GM19455 (cell line): ENCODE measurements at regions not wholly inside any gene's neighbourhood (a gene's known extent, or its start where the extent isn't known, plus 50 kb on each side); places are given as distances from the start of the nearest gene placed in this dataset.
"Not testable (repeated sequence)": the region's sequence is repeated elsewhere in the genome, so short reads cannot be mapped to it uniquely, and the experiment has no call there.

Source experiments
- ATAC-seq: cut with Tn5 transposase; IDR thresholded peaks from one replicate; pipeline ENCODE4 v1.9.1; 2021; ENCODE audit not compliant: unreplicated experiment

DNA sequence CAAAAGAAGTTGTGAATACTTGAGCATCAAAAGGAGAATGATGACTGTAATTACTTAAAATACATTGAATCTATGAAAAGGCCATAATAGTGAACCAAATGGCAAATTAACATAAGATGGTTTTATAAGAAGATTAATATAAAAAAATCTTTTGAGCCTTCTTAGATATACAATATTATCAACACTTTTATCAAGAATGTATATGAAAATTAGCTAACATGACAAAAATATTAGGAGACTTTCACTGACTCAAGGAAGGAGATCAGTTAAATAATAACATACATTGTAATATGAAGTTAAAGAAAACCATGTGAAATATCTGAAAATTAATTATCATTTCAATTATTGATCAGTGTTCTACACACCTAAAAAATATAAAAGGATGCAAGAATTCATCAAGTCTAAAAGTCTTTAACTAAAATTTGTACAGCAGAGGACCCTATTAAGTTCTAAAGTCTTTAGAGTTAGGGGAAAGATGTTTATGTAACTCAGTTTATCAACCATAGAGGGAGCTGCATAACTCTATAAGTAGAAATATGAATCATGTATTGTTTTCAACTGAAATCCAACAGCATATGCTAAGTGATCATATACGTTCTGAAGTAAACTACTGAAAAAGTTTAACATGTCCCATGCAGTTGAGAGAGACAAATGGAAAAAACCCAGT lies 756.1 kb upstream of the MIR17HG start:
- ATAC-seq = no peak

- no peak for ATAC-seq
Observed at GRCh38 chr13:90591927-90592268, 755.6 kb upstream of the MIR17HG start.

GRCh38 chr13:90592943-90593342 lies 754.5 kb upstream of the MIR17HG start:
- ATAC-seq = no peak

DNA sequence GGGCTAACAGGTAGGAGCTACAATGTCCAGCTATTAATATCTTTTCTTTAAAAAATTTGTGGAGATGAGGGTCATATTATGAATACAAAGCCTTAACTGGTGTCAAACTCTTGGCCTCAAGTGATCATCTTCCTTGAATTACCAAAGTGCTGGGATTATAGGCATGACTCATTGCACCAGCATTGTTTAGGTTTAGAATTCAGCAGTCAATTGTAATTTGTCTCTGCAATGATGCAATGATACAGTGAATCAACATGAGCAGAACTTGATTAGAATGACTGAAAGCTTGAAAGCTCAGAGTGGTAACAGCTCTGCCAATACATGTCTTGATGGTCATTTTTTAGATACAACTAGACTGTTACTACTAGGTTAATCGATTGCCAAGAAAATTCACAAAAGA lies 752.8 kb upstream of the MIR17HG start:
- no peak for ATAC-seq

DNA sequence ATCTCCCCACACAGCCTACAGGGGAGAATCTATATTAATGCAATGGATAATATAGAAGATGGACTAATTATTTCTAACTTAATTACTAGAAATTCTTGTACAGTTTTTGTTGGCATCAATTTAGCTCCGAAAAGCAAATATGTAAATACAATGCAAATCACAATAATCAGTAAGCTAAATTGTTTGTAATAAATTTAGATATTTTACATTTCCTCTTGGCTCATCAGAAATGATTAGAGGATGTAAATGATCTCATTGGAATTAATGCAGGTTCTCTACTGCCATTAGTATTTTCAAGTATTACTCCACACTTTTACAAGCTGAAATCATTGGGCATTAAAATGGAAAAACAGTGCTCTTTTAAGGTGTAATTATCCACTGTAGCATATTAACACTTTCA lies 741.8 kb upstream of the MIR17HG start:
- no peak for ATAC-seq

- not testable (repeated sequence) for ATAC-seq
Observed at GRCh38 chr13:90606921-90607320, 740.6 kb upstream of the MIR17HG start.

GRCh38 chr13:90612391-90612790 lies 735.1 kb upstream of the MIR17HG start:
- ATAC-seq = no peak

DNA sequence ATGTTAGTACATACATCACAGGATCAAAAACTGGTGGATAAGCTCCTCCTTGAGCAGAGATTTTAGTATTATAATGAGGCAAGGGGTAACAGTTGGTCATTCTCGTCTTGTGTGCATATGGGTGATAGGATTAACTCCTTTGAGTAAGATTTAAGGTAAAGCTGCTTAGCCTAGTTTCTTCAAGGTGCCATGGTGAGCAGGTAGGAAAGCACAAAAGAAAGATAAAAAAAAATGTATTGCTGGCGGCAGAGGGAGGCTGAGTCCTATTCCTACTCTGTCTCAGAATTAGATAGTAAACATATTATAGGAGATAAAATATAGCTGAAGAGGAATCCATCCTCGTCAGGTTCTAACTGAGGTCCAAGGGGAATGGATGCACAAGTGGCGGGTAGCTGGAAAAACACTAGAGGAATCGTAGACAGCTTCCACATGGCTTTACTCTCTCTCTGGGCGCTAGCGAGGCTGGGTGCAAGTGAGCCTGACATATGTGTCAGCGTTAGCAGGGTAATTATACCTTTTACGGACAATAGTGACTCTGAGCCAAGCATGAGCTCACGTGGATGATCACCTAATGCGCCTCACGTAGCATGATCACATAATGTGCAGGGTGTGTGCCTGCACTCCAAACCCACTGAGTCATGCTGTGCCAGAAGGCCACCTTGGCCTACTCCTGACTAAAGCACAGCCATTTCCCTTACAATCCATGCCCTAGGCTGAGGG lies 734.3 kb upstream of the MIR17HG start:
- no peak for ATAC-seq

GRCh38 chr13:90615236-90615635 lies 732.3 kb upstream of the MIR17HG start:
- no peak for ATAC-seq

DNA sequence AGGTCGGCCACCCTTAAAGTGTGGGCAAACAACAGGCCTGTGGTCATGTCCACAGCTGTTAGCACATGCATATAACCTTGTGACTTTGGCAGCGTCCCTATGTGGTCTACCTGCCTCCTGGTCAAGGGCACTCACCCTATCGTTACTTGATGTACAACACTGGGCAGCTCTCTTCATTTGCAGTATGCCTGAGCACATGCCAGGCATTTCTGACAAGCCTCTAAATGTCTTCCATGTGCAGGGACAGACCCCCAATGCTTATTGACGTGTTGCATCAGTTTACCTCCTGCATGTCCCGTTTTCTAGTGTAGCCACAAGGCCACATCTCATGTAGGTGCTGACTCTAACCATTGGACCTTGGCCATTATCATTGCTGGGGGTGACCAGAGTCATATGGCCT lies 731.7 kb upstream of the MIR17HG start:
- no peak for ATAC-seq

GRCh38 chr13:90618133-90618532 lies 729.4 kb upstream of the MIR17HG start:
- no peak for ATAC-seq

- no peak for ATAC-seq
Observed at GRCh38 chr13:90622541-90622940, 724.9 kb upstream of the MIR17HG start.

- ATAC-seq = no peak
Observed at GRCh38 chr13:90623318-90624011, 724.0 kb upstream of the MIR17HG start.

DNA sequence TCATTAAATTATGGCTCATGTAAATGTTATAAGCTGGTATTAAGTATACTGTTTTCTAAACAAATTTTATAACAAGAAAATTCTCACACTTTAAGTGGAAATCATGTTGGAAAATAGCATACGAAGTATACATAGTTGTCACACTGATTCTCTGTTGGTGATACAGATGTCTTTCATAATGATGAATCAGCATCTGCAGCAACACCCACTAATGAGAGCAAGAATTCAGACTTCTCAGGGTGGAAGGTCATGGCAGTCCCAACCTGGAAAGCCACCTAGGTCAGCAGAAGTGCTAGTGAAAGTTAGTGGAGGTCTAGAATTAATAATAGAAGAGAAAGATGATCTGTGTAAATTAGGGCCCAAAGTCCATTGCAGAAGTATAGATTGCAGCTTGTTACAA lies 719.7 kb upstream of the MIR17HG start:
- ATAC-seq = no peak

GRCh38 chr13:90628471-90628870 lies 719.0 kb upstream of the MIR17HG start:
- no peak for ATAC-seq

DNA sequence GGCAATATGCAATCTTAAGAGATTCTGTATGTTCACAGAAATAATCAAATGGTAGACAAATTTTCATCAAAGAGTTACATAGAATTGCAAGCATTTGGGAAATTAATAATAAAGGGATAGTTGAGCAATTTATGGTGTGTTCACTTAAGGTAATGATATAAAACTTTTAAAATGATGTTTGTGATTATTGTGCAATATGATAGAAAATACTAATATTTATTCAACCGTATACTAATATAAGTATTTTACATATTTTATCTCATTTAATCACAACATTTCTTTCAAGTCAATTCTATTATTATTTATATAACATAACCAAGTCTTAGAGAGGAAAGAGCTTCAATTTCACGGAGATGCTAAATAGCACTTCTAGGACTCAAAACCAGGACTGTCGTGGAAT lies 716.8 kb upstream of the MIR17HG start:
- no peak for ATAC-seq

GRCh38 chr13:90632184-90632583 lies 715.3 kb upstream of the MIR17HG start:
- no peak for ATAC-seq

GRCh38 chr13:90633849-90634248 lies 713.6 kb upstream of the MIR17HG start:
- no peak for ATAC-seq

DNA sequence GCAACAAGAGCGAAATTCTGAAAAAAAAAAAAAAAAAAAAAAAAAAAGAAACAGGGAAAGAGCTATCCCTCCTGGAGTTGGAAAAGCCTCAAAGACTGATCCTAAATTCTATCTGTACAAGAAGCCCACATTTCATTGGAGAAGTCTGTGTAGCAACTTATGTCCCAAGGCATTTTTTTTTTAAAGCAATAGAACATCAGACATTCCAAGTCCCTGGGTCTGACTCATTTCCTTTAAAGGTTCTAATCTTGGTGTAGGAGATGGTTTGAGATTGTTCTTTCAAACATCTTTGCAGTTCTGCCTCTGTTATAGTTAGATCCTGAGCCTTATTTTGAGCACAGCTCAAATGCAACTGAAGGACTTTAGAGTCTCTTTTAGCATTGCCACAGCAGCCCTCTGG lies 706.5 kb upstream of the MIR17HG start:
- ATAC-seq = no peak

DNA sequence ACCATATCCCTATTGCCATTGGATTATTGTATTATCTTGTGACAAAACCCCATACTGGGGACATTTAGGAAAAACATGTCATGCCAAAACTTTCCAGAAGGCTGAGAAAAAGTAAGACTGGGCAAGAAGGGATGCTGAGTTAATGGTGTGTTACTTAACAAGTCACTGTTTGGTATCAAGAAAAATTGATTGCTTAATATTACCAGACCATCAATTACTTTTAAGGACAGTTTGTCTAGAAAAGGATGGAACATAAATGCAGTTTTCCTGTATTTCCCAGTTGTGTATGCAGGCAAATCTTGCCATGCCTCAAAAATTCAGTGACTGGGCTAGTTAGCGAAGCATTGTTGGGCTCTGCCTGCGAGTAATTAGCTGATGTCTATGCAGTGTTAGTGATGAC lies 705.6 kb upstream of the MIR17HG start:
- ATAC-seq = no peak

DNA sequence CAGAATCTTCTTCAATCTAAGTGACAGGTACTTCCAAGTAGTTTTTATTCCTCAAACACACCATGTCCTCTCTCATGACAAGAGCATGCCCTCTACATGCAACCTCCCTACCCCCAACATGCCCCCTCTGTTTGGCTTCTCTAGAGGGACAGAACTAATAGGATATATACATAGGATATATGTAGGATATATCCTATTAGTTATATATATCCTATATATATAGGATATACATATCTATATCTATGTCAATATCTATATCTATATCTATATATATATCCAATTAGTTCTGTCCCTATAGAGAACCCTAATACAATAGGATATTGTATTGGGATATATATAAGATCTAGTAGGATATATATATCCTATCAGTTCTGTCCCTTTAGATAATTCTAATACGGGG lies 701.9 kb upstream of the MIR17HG start:
- ATAC-seq = no peak

DNA sequence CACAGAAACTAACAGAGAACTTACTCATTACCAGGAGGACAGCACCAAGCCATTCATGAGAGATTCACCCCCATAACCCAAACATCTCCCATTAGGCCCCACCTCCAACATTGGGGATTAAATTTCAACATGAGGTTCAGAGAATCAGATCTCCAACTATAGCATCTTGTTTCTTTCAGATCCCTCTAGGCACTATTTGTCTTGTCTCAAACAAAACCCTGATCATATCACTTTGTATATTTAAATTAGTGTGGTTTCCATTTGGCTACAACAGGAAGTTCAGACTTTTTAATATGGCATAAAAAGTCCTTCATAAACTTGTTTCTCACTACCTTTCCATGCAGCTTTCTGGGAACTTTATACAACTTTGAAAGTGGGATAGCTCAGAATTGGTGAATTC lies 699.0 kb upstream of the MIR17HG start:
- no peak for ATAC-seq
